Neutrophil (primary cell): ENCODE measurements at regions not wholly inside any gene's neighbourhood (a gene's known extent, or its start where the extent isn't known, plus 50 kb on each side); places are given as distances from the start of the nearest gene placed in this dataset.

Source experiments
- H3K27ac ChIP-seq: fragments of 200-600 bp; sonication (generic); 2 replicates; pipeline ENCODE4 v1.5.1; 2016; ENCODE audit warnings: mild to moderate bottlenecking, moderate library complexity
- H3K27me3 ChIP-seq: fragments of 200-600 bp; sonication (generic); 2 replicates; pipeline ENCODE4 v1.6.0; 2016; ENCODE audit warnings: mild to moderate bottlenecking
- H3K36me3 ChIP-seq: fragments of 200-600 bp; sonication (generic); 2 replicates; pipeline ENCODE4 v1.5.1; 2017
- H3K4me1 ChIP-seq, 2 experiments: fragments of 200-600 bp in 1 of 2; sonication (generic) in 1 of 2; 1 replicate in 1 of 2; 2 replicates in 1 of 2; pipeline versions ENCODE4 v1.5.1 to v1.6.1; 2013 to 2016; ENCODE audit warnings: low read depth in 1 of 2, low read length in 1 of 2, mild to moderate bottlenecking in 1 of 2, moderate library complexity in 1 of 2; ENCODE audit not compliant: control insufficient read depth in 1 of 2, insufficient read depth in 1 of 2
- H3K4me3 ChIP-seq, 2 experiments: fragments of 200-600 bp in 1 of 2; sonication (generic) in 1 of 2; 1 replicate in 1 of 2; 2 replicates in 1 of 2; pipeline ENCODE4 v1.5.1; 2013 to 2016; ENCODE audit warnings: low read depth in 1 of 2, low read length in 1 of 2, mild to moderate bottlenecking in 1 of 2, moderate library complexity in 1 of 2
- H3K9me3 ChIP-seq: fragments of 200-600 bp; sonication (generic); 2 replicates; pipeline ENCODE4 v1.5.1; 2016
- CTCF ChIP-seq: fragments of 200-600 bp; sonication (generic); IDR thresholded peaks from 2 replicates; pipeline ENCODE4 v1.5.1; 2016; ENCODE audit warnings: antibody characterized with exemption

- no peak overlapping the region for H3K4me3 ChIP-seq
- no peaks in the 10 kb centered on the region for H3K36me3 ChIP-seq
- no peaks in the 10 kb centered on the region for H3K9me3 ChIP-seq
- no peak overlapping the region for H3K27ac ChIP-seq
- no peaks in the 10 kb centered on the region for H3K27me3 ChIP-seq
- no peak for TF ChIP-seq CTCF
- no peaks in the 10 kb centered on the region for H3K4me1 ChIP-seq
Observed at GRCh38 chr9:90972057-90972456, 170.4 kb downstream of the SYK start.

DNA sequence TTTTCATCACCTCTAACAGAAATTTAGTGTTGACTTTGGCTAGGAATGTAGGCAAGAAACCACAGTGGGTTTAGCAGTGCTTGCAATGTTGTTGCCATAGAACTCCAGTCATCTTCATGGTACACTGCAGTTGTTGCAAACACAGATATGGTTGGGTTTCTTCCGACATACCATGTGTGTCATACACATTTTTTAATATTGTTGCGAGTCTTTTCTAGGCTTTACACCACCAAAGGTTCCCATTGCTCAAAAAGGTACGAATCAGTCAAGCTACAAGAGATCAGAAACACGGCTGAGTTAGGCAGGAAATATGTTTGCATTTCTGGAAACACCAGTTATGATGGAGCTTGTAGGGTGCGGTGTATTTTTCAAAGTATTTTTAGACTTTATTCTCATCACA is 172.4 kb downstream of the SYK start:
- no peaks in the 10 kb centered on the region for H3K27me3 ChIP-seq
- no peaks in the 10 kb centered on the region for H3K9me3 ChIP-seq
- no peak overlapping the region for H3K27ac ChIP-seq
- H3K4me1 ChIP-seq: no peaks in the 10 kb centered on the region
- no peaks in the 10 kb centered on the region for H3K36me3 ChIP-seq
- TF ChIP-seq CTCF: no peak
- H3K4me3 ChIP-seq: no peak overlapping the region

GRCh38 chr9:90974643-90975245 is 173.1 kb downstream of the SYK start:
- Histone ChIP-seq H3K4me1 (no peaks in the 10 kb centered on the region), H3K9me3 (no peaks in the 10 kb centered on the region), H3K27ac (no peak overlapping the region), H3K4me3 (no peak overlapping the region), H3K27me3 (no peaks in the 10 kb centered on the region), H3K36me3 (no peaks in the 10 kb centered on the region)
- no peak for TF ChIP-seq CTCF

GRCh38 chr9:90975781-90976538 is 174.3 kb downstream of the SYK start:
- Histone ChIP-seq H3K36me3 (no peaks in the 10 kb centered on the region), H3K9me3 (no peaks in the 10 kb centered on the region), H3K27ac (no peak overlapping the region), H3K27me3 (no peaks in the 10 kb centered on the region), H3K4me1 (no peaks in the 10 kb centered on the region), H3K4me3 (no peak overlapping the region)
- no peak for TF ChIP-seq CTCF

- Histone ChIP-seq H3K27me3 (no peaks in the 10 kb centered on the region), H3K27ac (no peak overlapping the region), H3K36me3 (no peaks in the 10 kb centered on the region), H3K9me3 (no peaks in the 10 kb centered on the region), H3K4me1 (no peaks in the 10 kb centered on the region), H3K4me3 (no peak overlapping the region)
- no peak for TF ChIP-seq CTCF
Observed at GRCh38 chr9:90979138-90979551, 177.5 kb downstream of the SYK start.
